ENCODE measurements at regions not wholly inside any gene's neighbourhood (a gene's known extent, or its start where the extent isn't known, plus 50 kb on each side); places are given as distances from the start of the nearest gene placed in this dataset.
"Not testable (repeated sequence)": the region's sequence is repeated elsewhere in the genome, so short reads cannot be mapped to it uniquely, and the experiment has no call there.

DNA sequence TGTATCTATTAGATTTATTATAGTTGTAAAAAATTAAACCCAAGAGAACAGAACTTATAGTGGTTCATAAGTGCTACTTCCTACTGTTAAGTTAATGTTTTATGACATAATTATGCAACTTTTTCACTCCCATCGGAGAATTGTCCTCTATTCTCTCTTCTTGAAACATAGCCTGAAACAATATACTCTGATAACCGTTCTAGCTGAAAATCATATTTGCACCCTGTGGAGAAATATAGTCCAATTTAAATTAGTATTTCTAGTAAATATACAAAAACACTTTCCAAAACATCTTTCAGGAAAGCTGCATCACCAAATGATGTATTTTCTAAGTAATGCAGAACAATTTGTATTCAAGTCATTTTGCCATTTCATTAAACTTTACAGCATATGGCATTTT is 586.4 kb downstream of the PRR32 start:
- DNase-seq = no peak
- intact Hi-C loops (cut with DNase I; ENCODE audit: low total_unique reads) = no loop called here
- 70 to 90% (median 76%) methylated on average over 2 of the region's 2 CpGs for WGBS, 5 donors
- Histone ChIP-seq H3K4me1 (no peaks in the 10 kb centered on the region), H3K4me3 (no peak overlapping the region), H3K27ac (no peak overlapping the region), H3K9me3 (peaks cover 0 to 17% (median 0%) of the 10 kb centered on the region in 8 donors), H3K36me3 (no peaks in the 10 kb centered on the region), H3K27me3 (replicated peaks in 1 of 7) (no peaks in the 10 kb centered on the region)
- TF ChIP-seq POLR2AphosphoS5 (IDR thresholded peaks at IDR 0.05) (no peak), POLR2A (IDR thresholded peaks at IDR 0.05) (no peak)
- TF ChIP-seq, protein P1, sequence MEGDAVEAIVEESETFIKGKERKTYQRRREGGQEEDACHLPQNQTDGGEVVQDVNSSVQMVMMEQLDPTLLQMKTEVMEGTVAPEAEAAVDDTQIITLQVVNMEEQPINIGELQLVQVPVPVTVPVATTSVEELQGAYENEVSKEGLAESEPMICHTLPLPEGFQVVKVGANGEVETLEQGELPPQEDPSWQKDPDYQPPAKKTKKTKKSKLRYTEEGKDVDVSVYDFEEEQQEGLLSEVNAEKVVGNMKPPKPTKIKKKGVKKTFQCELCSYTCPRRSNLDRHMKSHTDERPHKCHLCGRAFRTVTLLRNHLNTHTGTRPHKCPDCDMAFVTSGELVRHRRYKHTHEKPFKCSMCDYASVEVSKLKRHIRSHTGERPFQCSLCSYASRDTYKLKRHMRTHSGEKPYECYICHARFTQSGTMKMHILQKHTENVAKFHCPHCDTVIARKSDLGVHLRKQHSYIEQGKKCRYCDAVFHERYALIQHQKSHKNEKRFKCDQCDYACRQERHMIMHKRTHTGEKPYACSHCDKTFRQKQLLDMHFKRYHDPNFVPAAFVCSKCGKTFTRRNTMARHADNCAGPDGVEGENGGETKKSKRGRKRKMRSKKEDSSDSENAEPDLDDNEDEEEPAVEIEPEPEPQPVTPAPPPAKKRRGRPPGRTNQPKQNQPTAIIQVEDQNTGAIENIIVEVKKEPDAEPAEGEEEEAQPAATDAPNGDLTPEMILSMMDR (IDR thresholded peaks at IDR 0.05 in 8 of 11, conservative IDR thresholded peaks at IDR 0.05 in 3 of 11) = no peak

DNA sequence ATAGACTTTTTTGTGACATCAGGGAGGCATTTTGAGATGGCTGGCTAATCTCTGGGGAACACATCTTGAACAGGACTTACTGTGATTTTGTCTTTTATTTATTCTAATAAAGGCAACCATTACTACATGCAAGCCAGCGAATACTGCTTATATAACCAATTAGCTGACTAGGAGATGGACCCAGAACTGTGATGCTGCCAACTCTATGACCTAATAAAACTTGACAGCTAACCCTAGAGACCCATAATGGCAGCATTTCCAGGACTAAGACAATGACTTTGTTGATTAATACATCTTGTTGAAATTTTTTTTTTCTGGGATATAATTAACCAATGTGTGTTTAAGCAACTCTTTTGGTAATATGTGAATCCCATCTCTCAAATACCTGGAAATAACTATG is 584.6 kb downstream of the PRR32 start:
- no peaks in the 10 kb centered on the region for H3K27me3 ChIP-seq (replicated peaks in 1 of 7)
- peaks cover 0 to 8% (median 0%) of the 10 kb centered on the region in 8 donors for H3K9me3 ChIP-seq
- no peak for DNase-seq
- TF ChIP-seq POLR2AphosphoS5 (IDR thresholded peaks at IDR 0.05) (no peak), POLR2A (IDR thresholded peaks at IDR 0.05) (no peak)
- TF ChIP-seq, protein P1 (IDR thresholded peaks at IDR 0.05 in 8 of 11, conservative IDR thresholded peaks at IDR 0.05 in 3 of 11) = no peak
- intact Hi-C loops (cut with DNase I; ENCODE audit: low total_unique reads) = no loop called here
- no peak overlapping the region for H3K4me3 ChIP-seq
- WGBS, 5 donors = 44 to 81% (median 53%) methylated on average over 1 of the region's 1 CpG
- H3K4me1 ChIP-seq = no peaks in the 10 kb centered on the region
- H3K36me3 ChIP-seq = no peaks in the 10 kb centered on the region
- H3K27ac ChIP-seq = no peak overlapping the region

DNA sequence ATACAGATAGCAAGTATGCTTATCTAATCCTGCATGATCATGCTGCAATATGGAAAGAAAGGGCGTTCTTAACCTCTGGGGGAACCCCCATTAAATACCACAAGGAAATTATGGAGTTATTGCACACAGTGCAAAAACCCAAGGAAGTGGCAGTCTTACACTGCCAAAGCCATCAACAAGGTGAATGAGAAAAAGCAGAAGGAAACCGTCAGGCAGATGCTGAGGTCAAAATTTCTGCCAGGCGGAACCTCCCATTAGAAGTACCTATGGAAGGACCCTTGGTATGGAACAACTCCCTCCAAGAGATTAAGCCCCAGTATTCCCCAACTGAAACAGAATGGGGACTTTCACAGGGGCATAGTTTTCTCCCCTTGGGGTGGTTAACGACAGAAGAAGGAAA is 580.7 kb downstream of the PRR32 start:
- intact Hi-C loops (cut with DNase I; ENCODE audit: low total_unique reads) = not testable (repeated sequence)

DNA sequence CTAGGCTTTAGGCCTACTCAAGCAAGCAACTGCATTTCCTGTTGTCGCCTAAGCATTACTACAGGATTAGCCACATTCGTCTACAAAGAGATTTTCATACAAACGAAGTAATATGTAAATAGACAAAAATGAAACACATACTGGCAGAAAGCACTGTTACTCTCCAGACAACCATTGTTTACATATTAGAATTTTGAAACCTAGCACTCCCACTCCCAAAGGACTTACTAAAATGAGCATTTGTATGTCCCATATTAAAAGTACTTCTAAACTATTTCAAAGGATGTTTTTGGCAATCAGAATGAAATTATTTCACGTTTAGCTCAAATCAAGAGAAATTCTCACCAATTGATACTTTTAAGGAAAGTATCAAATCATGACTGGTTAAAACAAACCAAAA is 570.8 kb downstream of the PRR32 start:
- H3K27me3 ChIP-seq (replicated peaks in 1 of 7) = no peaks in the 10 kb centered on the region
- intact Hi-C loops (cut with DNase I; ENCODE audit: low total_unique reads) = no loop called here
- H3K4me3 ChIP-seq = no peak overlapping the region
- no peaks in the 10 kb centered on the region for H3K36me3 ChIP-seq
- H3K9me3 ChIP-seq = peaks cover 0 to under 1% (median 0%) of the 10 kb centered on the region in 8 donors
- DNase-seq = no peak
- TF ChIP-seq POLR2AphosphoS5 (IDR thresholded peaks at IDR 0.05) (no peak), POLR2A (IDR thresholded peaks at IDR 0.05) (no peak)
- TF ChIP-seq, protein P1 (IDR thresholded peaks at IDR 0.05 in 8 of 11, conservative IDR thresholded peaks at IDR 0.05 in 3 of 11) = no peak
- 52 to 90% (median 75%) methylated on average over 4 of the region's 4 CpGs for WGBS, 5 donors
- no peak overlapping the region for H3K27ac ChIP-seq
- H3K4me1 ChIP-seq = no peaks in the 10 kb centered on the region

More for the DNA sequence above, 580.7 kb downstream of the PRR32 start:
- not testable (repeated sequence) for H3K4me1 ChIP-seq; H3K27me3 ChIP-seq (replicated peaks in 1 of 7); H3K27ac ChIP-seq; H3K36me3 ChIP-seq; DNase-seq; H3K4me3 ChIP-seq; H3K9me3 ChIP-seq
- 25 to 68% (median 30%) methylated on average over 4 of the region's 4 CpGs for WGBS, 5 donors

DNA sequence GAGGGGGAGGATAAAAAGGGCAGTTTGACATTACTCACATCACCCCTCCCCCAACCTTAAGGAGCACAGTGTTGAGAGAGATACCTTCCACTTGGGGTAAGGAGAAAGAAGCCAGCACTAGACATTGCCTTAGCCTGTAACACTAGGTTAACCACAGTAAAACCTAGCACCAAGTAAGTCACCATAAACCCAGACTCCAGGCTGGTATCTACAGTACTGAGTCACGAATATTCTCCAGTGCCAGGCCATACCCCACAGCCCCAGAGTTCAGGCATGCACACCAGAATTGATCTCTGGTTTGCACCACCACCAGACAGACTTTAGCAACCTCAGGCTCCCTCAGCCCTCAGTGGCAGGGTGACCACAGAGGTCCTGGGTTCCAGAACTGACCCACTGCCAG is 570.4 kb downstream of the PRR32 start:
- no peak for DNase-seq
- no peaks in the 10 kb centered on the region for H3K36me3 ChIP-seq
- no peak overlapping the region for H3K27ac ChIP-seq
- TF ChIP-seq POLR2AphosphoS5 (IDR thresholded peaks at IDR 0.05) (no peak), POLR2A (IDR thresholded peaks at IDR 0.05) (no peak)
- TF ChIP-seq, protein P1 (IDR thresholded peaks at IDR 0.05 in 8 of 11, conservative IDR thresholded peaks at IDR 0.05 in 3 of 11) = no peak
- no peaks in the 10 kb centered on the region for H3K27me3 ChIP-seq (replicated peaks in 1 of 7)
- no peak overlapping the region for H3K4me3 ChIP-seq
- intact Hi-C loops (cut with DNase I; ENCODE audit: low total_unique reads) = no loop called here
- WGBS, 5 donors = 36 to 100% (median 73%) methylated on average over 1 of the region's 1 CpG; no CpG with 5 or more reads in 2 of the 5 donors
- no peaks in the 10 kb centered on the region for H3K4me1 ChIP-seq
- no peaks in the 10 kb centered on the region for H3K9me3 ChIP-seq
